ENCODE measurements at regions not wholly inside any gene's neighbourhood (a gene's known extent, or its start where the extent isn't known, plus 50 kb on each side); places are given as distances from the start of the nearest gene placed in this dataset.

DNA sequence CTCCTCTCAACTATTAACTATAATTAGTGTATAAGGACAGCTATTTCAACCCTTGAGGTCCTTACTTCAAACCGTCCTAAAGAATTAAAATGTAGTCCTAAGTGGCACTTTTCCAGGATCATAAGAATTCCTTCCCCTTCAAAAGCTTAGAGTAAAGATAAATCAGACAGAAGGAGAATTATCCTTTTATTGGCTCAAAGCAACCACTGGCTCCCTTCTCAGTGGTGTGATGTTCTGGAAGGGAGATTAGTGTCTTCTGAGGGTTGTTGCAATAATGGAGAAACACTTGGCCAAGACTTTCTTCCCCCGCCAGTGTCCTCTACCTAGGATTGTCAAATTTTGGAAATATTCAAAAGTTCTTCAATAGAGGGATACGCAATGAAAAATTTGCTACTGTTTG lies 89.1 kb upstream of the PLEKHG1 start:
- TF ChIP-seq ZNF350 (CRISPR knock-in tag; IDR thresholded peaks at IDR 0.05; ENCODE audit: borderline replicate concordance, low read depth) (no peak), TCF7L2 (IDR thresholded peaks at IDR 0.05; ENCODE audit: low read depth, low read length) (no peak), EP300 (IDR thresholded peaks at IDR 0.05; ENCODE audit: low read depth in 2 of 2, low read length in 2 of 2) (no peak), EP300 (CRISPR knock-in tag; IDR thresholded peaks at IDR 0.05; ENCODE audit: borderline replicate concordance) (no peak), RXRB (CRISPR knock-in tag; IDR thresholded peaks at IDR 0.05; ENCODE audit: borderline replicate concordance) (no peak), MAFF (IDR thresholded peaks at IDR 0.05; ENCODE audit: low read depth, low read length) (no peak), ZNF512B (CRISPR knock-in tag; IDR thresholded peaks at IDR 0.05; ENCODE audit: borderline replicate concordance) (no peak), NFYB (CRISPR knock-in tag; IDR thresholded peaks at IDR 0.05) (no peak), POLR2AphosphoS5 (IDR thresholded peaks at IDR 0.05; ENCODE audit: low read depth, low read length) (no peak), TBL1XR1 (IDR thresholded peaks at IDR 0.05; ENCODE audit: borderline replicate concordance, low read length, partially characterized antibody) (no peak), BRCA1 (CRISPR knock-in tag; IDR thresholded peaks at IDR 0.05) (no peak)

All from HepG2 (cell line).